K562 (cell line): ENCODE measurements at regions not wholly inside any gene's neighbourhood (a gene's known extent, or its start where the extent isn't known, plus 50 kb on each side); places are given as distances from the start of the nearest gene placed in this dataset.

Source experiments
- FOXJ2 ChIP-seq: fragments of 200-800 bp; sonication (Bioruptor generic); IDR thresholded peaks from 2 replicates; pipeline ENCODE4 v1.6.1; 2016; ENCODE audit warnings: missing genetic modification characterization, missing compliant biosample characterization
- KDM5B ChIP-seq: fragments of 200-600 bp; sonication (generic); IDR thresholded peaks from 2 replicates; pipeline ENCODE4 v1.6.1; 2012; ENCODE audit warnings: low read depth, mild to moderate bottlenecking, moderate library complexity, low read length, control low read depth, inconsistent platforms; ENCODE audit not compliant: insufficient replicate concordance
- KLF10 ChIP-seq: fragments of 250-450 bp; sonication (Bioruptor Pico); IDR thresholded peaks from 2 replicates; pipeline ENCODE4 v1.6.1; 2021; ENCODE audit warnings: matching md5 sums
- REST ChIP-seq, 2 experiments: fragments of 450-650 bp; formaldehyde crosslinking in 1 of 2; IDR thresholded peaks; 2 replicates each; pipeline versions ENCODE4 v1.4.0 to v1.6.1; 2014 to 2020; ENCODE audit warnings: mild to moderate bottlenecking in 2 of 2, borderline replicate concordance in 1 of 2, low read depth in 1 of 2
- SETDB1 ChIP-seq: IDR thresholded peaks from one replicate; pipeline ENCODE4 v1.6.1; 2012; ENCODE audit warnings: low read length, control low read depth, inconsistent platforms
- SMC3 ChIP-seq: conservative IDR thresholded peaks from 2 replicates; pipeline ENCODE4 v1.6.1; 2011; ENCODE audit warnings: low read depth, low read length, improper control_type of control experiment; ENCODE audit not compliant: insufficient read depth
- ZFP36 ChIP-seq: fragments of 150-350 bp; IDR thresholded peaks from 2 replicates; pipeline ENCODE4 v1.6.1; 2018; ENCODE audit warnings: low read length, low read depth; ENCODE audit not compliant: partially characterized antibody
- ZNF134 ChIP-seq: fragments of 250-450 bp; sonication (Bioruptor Pico); conservative IDR thresholded peaks from 2 replicates; pipeline ENCODE4 v1.4.0; 2020
- ZNF224 ChIP-seq: sonication (generic); formaldehyde crosslinking; IDR thresholded peaks from 2 replicates; pipeline ENCODE4 v1.8.0; 2022; ENCODE audit warnings: mild to moderate bottlenecking, missing genetic modification reagents
- ZNF277 ChIP-seq: fragments of 250-450 bp; sonication (Bioruptor Pico); IDR thresholded peaks from 2 replicates; pipeline ENCODE4 v1.8.0; 2022; ENCODE audit warnings: inconsistent platforms, mild to moderate bottlenecking, moderate library complexity, borderline replicate concordance
- ZNF77 ChIP-seq: fragments of 250-450 bp; sonication (Bioruptor Pico); IDR thresholded peaks from 2 replicates; pipeline ENCODE4 v1.5.0; 2020
- TF ChIP-seq, protein P1 (sequence below): sonication (generic); formaldehyde crosslinking; IDR thresholded peaks from 2 replicates; pipeline ENCODE4 v1.8.0; 2022; ENCODE audit warnings: missing genetic modification reagents, mild to moderate bottlenecking, borderline replicate concordance
- TF ChIP-seq, protein P2 (sequence below): fragments of 250-450 bp; sonication (Bioruptor Pico); IDR thresholded peaks from 2 replicates; pipeline ENCODE4 v1.5.0; 2021; ENCODE audit warnings: mild to moderate bottlenecking, moderate library complexity

DNA sequence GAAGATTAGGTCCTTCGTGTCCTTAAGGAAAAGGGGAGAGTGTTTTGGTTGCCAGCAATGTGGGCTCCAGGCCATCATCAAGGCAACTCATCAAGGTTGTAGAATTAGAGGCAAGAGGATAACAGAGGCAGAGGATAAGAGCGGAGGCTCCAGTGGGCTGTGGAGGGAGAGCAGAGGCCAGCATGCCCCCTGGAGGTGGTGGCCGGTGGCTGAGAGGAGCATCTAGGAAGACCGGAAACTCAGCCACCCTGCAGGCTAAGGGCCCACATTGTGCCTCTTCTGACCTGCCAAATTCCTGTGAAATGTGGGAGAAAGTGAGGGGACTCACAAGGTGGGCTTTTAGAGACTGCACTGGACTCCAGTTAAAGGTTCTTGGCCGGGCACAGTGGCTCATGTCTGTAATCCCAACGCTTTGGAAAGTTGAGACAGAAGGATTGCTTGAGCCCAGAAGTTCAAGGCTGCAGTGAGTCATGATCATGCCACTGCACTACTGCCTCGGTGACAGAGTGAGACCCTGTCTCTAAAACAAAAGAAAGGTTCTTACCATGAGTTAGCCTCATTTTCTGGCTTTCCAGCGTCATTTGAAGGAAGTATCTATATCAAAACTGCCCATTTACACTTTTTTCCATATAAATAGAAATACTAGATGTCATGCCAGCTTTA lies 62.7 kb upstream of the ADORA2B start (continued):
- TF ChIP-seq REST (IDR thresholded peaks at IDR 0.05; ENCODE audit: borderline replicate concordance) (peak; percentile 22; the same call in 1 of the 2 replicates), REST (CRISPR knock-in tag; IDR thresholded peaks at IDR 0.05; ENCODE audit: low read depth) (no peak), KLF10 (CRISPR knock-in tag) (no peak), SMC3 (0 out of 2 replicates have a peak, but pooled peaks have one; percentile 15), ZNF224 (CRISPR knock-in tag) (no peak), ZNF77 (CRISPR knock-in tag) (no peak), ZNF277 (CRISPR knock-in tag) (no peak), KDM5B (no peak), SETDB1 (no peak), FOXJ2 (tag) (no peak), ZNF134 (CRISPR knock-in tag) (no peak), ZFP36 (peak; percentile 12)
- TF ChIP-seq, protein P1, sequence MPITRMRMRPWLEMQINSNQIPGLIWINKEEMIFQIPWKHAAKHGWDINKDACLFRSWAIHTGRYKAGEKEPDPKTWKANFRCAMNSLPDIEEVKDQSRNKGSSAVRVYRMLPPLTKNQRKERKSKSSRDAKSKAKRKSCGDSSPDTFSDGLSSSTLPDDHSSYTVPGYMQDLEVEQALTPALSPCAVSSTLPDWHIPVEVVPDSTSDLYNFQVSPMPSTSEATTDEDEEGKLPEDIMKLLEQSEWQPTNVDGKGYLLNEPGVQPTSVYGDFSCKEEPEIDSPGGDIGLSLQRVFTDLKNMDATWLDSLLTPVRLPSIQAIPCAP: no peak
- TF ChIP-seq, protein P2, sequence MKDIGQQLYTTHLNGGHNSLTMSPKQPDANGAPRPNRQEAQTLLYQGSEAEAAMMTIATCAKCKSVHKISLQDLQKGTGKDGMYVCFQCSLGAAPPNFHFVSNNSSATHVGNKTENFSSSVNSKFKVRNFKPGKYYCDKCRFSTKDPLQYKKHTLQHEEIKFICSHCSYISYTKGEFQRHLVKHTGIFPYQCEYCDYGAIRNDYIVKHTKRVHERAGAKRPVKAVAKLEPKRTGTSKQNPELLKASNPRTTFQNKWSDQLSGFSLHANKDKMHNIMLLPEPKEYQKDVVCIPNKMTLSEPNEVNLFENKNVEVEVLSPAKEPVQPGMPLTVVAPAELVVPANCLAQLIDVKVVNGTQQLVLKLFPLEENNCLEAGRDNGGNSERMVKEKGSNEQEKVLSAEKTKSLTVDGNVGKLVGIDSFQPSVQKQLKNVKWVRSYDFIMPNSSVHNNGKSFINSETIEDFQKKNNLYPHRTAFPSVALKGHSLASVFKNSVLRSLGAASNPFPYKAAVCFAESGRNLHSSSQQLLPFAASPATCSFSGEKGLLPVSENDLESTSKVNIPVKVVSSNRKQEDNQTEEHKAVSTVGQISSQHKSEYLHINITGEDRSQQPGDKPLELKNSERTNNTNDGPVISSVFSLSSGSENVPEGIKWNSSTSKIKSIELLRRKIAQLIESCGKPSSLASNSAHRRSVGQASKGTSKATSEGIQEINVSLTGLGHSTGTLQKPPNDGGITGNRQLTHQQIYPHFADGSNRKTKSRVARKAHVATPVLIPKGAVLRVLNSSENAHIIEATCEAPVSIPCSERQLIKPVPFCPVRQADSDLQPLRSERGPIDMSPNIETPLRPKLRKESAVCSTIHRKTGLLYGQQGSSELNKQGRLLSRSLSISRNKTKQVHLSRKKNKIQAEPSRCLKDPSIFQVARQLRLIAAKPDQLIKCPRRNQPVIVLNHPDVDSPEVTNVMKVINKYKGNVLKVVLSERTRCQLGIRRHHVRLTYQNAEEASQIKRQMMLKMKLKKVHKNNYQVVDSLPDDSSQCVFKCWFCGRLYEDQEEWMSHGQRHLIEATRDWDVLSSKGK (CRISPR knock-in tag): no peak
